Testis (tissue), 2 donors: ENCODE measurements at regions not wholly inside any gene's neighbourhood (a gene's known extent, or its start where the extent isn't known, plus 50 kb on each side); places are given as distances from the start of the nearest gene placed in this dataset.

Experiments
- POLR2A ChIP-seq: fragments of 450-650 bp; IDR thresholded peaks from one replicate; pipeline ENCODE4 v1.6.1; 2017; ENCODE audit warnings: antibody characterized with exemption, mild to moderate bottlenecking, moderate library complexity
- TF ChIP-seq, protein P1 (sequence below), 3 experiments: fragments of 450-650 bp in 2 of 3; fragments of 200-600 bp in 1 of 3; sonication (generic) in 1 of 3; IDR thresholded peaks; one replicate each; pipeline ENCODE4 v1.5.1; 2016 to 2019; ENCODE audit warnings: antibody characterized with exemption in 3 of 3, mild to moderate bottlenecking in 2 of 3, moderate library complexity in 1 of 3

- TF ChIP-seq, protein P1, sequence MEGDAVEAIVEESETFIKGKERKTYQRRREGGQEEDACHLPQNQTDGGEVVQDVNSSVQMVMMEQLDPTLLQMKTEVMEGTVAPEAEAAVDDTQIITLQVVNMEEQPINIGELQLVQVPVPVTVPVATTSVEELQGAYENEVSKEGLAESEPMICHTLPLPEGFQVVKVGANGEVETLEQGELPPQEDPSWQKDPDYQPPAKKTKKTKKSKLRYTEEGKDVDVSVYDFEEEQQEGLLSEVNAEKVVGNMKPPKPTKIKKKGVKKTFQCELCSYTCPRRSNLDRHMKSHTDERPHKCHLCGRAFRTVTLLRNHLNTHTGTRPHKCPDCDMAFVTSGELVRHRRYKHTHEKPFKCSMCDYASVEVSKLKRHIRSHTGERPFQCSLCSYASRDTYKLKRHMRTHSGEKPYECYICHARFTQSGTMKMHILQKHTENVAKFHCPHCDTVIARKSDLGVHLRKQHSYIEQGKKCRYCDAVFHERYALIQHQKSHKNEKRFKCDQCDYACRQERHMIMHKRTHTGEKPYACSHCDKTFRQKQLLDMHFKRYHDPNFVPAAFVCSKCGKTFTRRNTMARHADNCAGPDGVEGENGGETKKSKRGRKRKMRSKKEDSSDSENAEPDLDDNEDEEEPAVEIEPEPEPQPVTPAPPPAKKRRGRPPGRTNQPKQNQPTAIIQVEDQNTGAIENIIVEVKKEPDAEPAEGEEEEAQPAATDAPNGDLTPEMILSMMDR (IDR thresholded peaks at IDR 0.05), result no peak
- no peak for TF ChIP-seq POLR2A
Observed at GRCh38 chr4:128550060-128550459, 259.4 kb upstream of the JADE1 start.
